MM.1S (cell line): ENCODE measurements at regions not wholly inside any gene's neighbourhood (a gene's known extent, or its start where the extent isn't known, plus 50 kb on each side); places are given as distances from the start of the nearest gene placed in this dataset.

ENCODE experiments used
- DNase-seq: peaks from one replicate; pipeline ENCODE4 v3.0.0-alpha.2; 2015
- H2AFZ ChIP-seq: fragments of 300-600 bp; sonication (generic); 2 replicates; pipeline ENCODE4 v1.6.0; 2016; ENCODE audit warnings: antibody characterized with exemption, low read length
- H3F3A ChIP-seq: fragments of 300-600 bp; sonication (generic); 2 replicates; pipeline ENCODE4 v1.6.1; 2016; ENCODE audit warnings: mild to moderate bottlenecking, antibody characterized with exemption, low read length, moderate library complexity, mixed read lengths; ENCODE audit not compliant: insufficient read depth
- H3K27ac ChIP-seq: fragments of 300-600 bp; sonication (generic); 2 replicates; pipeline ENCODE4 v1.5.1; 2016; ENCODE audit warnings: mild to moderate bottlenecking, low read length
- H3K27me3 ChIP-seq: fragments of 300-600 bp; sonication (generic); replicated peaks from 2 replicates; pipeline ENCODE4 v1.6.0; 2016; ENCODE audit warnings: low read length; ENCODE audit not compliant: insufficient read depth
- H3K36me3 ChIP-seq: fragments of 300-600 bp; sonication (generic); replicated peaks from 2 replicates; pipeline ENCODE4 v1.6.1; 2016; ENCODE audit warnings: mild to moderate bottlenecking, low read length, mixed read lengths; ENCODE audit not compliant: insufficient read depth
- H3K4me1 ChIP-seq: fragments of 300-600 bp; sonication (generic); 2 replicates; pipeline ENCODE4 v1.6.1; 2016; ENCODE audit warnings: low read length, mixed read lengths
- H3K4me2 ChIP-seq: fragments of 300-600 bp; sonication (generic); 2 replicates; pipeline ENCODE4 v1.6.0; 2016; ENCODE audit warnings: low read depth, low read length
- H3K4me3 ChIP-seq: fragments of 300-600 bp; sonication (generic); 2 replicates; pipeline ENCODE4 v1.5.1; 2016; ENCODE audit warnings: low read length, mixed read lengths
- H3K79me2 ChIP-seq: fragments of 300-600 bp; sonication (generic); 2 replicates; pipeline ENCODE4 v1.6.1; 2016; ENCODE audit warnings: mixed run types, low read length, mixed read lengths
- H3K9ac ChIP-seq: fragments of 300-600 bp; sonication (generic); 2 replicates; pipeline ENCODE4 v1.6.1; 2016; ENCODE audit warnings: low read length, mixed read lengths
- H3K9me2 ChIP-seq: fragments of 300-600 bp; sonication (generic); replicated peaks from 2 replicates; pipeline ENCODE4 v1.6.1; 2016; ENCODE audit warnings: mild to moderate bottlenecking, low read length, mixed read lengths; ENCODE audit not compliant: insufficient read depth
- H3K9me3 ChIP-seq: fragments of 300-600 bp; sonication (generic); replicated peaks from 2 replicates; pipeline ENCODE4 v1.6.1; 2016; ENCODE audit warnings: mild to moderate bottlenecking, low read length, mixed read lengths; ENCODE audit not compliant: insufficient read depth
- H4K20me1 ChIP-seq: fragments of 300-600 bp; sonication (generic); 2 replicates; pipeline ENCODE4 v1.6.1; 2016; ENCODE audit warnings: mild to moderate bottlenecking, low read length, moderate library complexity, mixed read lengths; ENCODE audit not compliant: insufficient read depth
- EZH2 ChIP-seq: fragments of 300-600 bp; sonication (generic); optimal IDR thresholded peaks from 2 replicates; pipeline ENCODE3; 2017; ENCODE audit warnings: low read depth, mild to moderate bottlenecking, antibody characterized with exemption, low read length, mixed read lengths
- EZH2phosphoT487 ChIP-seq: fragments of 300-600 bp; sonication (generic); IDR thresholded peaks from 2 replicates; pipeline ENCODE4 v1.6.1; 2018; ENCODE audit warnings: antibody characterized with exemption, low read length
- TF ChIP-seq, protein P1 (sequence below): fragments of 300-600 bp; sonication (generic); IDR thresholded peaks from 2 replicates; pipeline ENCODE4 v1.5.1; 2016; ENCODE audit warnings: antibody characterized with exemption, low read length, mixed read lengths

DNA sequence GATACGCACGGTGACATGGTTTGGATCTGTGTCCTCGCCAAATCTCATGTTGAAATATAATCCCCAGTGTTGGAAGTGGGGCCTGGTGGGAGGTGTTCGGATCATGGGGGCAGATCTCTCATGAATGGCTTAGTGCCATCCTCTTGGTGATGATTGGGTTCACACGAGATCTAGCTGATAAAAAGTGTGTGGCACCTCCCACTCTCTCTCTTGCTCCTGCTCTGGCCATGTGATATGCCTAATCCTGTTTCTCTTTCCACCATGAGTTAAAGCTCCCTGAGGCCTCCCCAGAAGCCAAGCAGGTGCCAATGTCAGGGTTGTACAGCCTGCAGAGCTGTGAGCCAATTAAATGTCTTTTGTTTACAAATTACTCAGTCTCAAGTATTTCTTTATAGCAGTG, 303.1 kb upstream of the PLET1 start:
- Histone ChIP-seq H3K9me2 (no peaks in the 10 kb centered on the region), H3K9me3 (no peaks in the 10 kb centered on the region), H3K27ac (no peak overlapping the region), H4K20me1 (no peaks in the 10 kb centered on the region), H2AFZ (no peak overlapping the region), H3K27me3 (no peaks in the 10 kb centered on the region), H3K4me1 (no peaks in the 10 kb centered on the region), H3K9ac (no peak overlapping the region), H3K36me3 (no peaks in the 10 kb centered on the region), H3K4me3 (no peak overlapping the region), H3K4me2 (no peak overlapping the region), H3F3A (no peaks in the 10 kb centered on the region), H3K79me2 (no peaks in the 10 kb centered on the region)
- DNase-seq, result no peak
- TF ChIP-seq, protein P1, sequence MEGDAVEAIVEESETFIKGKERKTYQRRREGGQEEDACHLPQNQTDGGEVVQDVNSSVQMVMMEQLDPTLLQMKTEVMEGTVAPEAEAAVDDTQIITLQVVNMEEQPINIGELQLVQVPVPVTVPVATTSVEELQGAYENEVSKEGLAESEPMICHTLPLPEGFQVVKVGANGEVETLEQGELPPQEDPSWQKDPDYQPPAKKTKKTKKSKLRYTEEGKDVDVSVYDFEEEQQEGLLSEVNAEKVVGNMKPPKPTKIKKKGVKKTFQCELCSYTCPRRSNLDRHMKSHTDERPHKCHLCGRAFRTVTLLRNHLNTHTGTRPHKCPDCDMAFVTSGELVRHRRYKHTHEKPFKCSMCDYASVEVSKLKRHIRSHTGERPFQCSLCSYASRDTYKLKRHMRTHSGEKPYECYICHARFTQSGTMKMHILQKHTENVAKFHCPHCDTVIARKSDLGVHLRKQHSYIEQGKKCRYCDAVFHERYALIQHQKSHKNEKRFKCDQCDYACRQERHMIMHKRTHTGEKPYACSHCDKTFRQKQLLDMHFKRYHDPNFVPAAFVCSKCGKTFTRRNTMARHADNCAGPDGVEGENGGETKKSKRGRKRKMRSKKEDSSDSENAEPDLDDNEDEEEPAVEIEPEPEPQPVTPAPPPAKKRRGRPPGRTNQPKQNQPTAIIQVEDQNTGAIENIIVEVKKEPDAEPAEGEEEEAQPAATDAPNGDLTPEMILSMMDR, result no peak
- no peak for TF ChIP-seq EZH2phosphoT487
- no peak for TF ChIP-seq EZH2

DNA sequence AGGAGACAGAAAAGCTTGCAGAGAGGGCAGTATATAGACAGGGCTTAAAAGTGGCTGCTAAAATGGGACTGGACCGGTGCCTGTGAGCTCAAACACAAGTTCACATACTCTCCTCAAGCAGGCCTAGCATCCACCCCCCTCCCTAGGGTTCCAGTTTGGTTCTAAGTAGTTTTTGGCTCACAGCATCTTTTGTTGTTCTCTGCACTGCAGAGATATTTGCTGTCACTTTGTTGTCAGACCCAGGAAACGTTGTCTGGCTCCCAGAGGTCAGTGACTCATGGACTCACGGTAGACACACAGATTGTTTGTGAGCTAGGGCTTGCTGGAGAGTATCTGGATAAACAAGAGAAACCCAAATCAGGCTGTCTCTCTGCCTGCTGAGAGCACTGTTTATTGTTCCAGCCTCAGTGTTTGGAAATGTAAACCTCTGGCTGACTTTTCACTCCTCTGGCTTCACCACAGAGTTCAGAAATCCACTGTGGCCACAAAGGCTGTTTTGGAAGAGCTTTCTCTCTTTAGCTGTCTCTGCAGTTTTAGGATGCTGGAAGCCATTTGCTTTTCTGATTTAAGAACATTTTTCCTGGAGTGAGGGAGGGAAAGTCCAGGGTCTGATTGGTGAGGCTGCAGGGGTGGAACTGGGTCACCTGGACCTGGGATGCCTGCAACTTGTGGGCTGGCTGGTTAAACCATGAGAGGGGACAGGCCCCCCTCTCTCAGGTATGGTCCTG, 303.7 kb upstream of the PLET1 start:
- no peak for DNase-seq
- no peak overlapping the region for H3K4me2 ChIP-seq

DNA sequence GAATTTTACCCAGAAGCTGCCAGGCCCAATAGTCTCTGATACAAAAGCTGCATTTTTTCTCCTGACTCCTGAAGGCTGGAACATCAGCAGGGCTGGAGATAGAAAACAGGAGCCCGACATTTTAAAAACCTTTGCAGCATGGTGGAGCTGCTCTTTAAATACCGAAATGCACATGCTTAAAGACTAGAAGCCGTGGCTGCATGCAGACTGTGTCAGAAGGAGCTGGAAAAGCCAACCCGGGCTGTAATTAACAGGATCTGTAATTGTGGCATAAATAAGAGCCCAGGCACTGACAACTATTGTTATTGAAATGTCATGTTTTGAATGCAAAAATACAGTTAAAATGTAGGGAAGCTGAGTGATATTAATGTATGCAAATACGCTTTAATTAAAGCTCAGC, 304.9 kb upstream of the PLET1 start:
- Histone ChIP-seq H2AFZ (no peak overlapping the region), H3K36me3 (no peaks in the 10 kb centered on the region), H3K79me2 (no peaks in the 10 kb centered on the region), H3K4me2 (no peak overlapping the region), H3K27me3 (no peaks in the 10 kb centered on the region), H3K9me3 (no peaks in the 10 kb centered on the region), H3K9me2 (no peaks in the 10 kb centered on the region), H3K4me1 (peaks cover 8% of the 10 kb centered on the region; the same call in 1 of the 2 replicates), H3F3A (no peaks in the 10 kb centered on the region), H4K20me1 (no peaks in the 10 kb centered on the region), H3K9ac (no peak overlapping the region), H3K27ac (no peak overlapping the region), H3K4me3 (no peak overlapping the region)
- no peak for DNase-seq
- TF ChIP-seq EZH2 (no peak), EZH2phosphoT487 (no peak)

More for the DNA sequence above, 303.7 kb upstream of the PLET1 start:
- no peaks in the 10 kb centered on the region for H3K36me3 ChIP-seq
- H3K9me3 ChIP-seq, result no peaks in the 10 kb centered on the region
- no peaks in the 10 kb centered on the region for H4K20me1 ChIP-seq
- no peak overlapping the region for H2AFZ ChIP-seq
- H3K9ac ChIP-seq, result no peak overlapping the region
- no peak overlapping the region for H3K4me3 ChIP-seq
- peaks cover 5% of the 10 kb centered on the region; the same call in 1 of the 2 replicates for H3K4me1 ChIP-seq
- no peak for TF ChIP-seq EZH2
- TF ChIP-seq, protein P1, result no peak
- TF ChIP-seq EZH2phosphoT487, result no peak
- no peaks in the 10 kb centered on the region for H3K27me3 ChIP-seq
- no peak overlapping the region for H3K27ac ChIP-seq
- H3K79me2 ChIP-seq, result no peaks in the 10 kb centered on the region
- no peaks in the 10 kb centered on the region for H3F3A ChIP-seq
- no peaks in the 10 kb centered on the region for H3K9me2 ChIP-seq

DNA sequence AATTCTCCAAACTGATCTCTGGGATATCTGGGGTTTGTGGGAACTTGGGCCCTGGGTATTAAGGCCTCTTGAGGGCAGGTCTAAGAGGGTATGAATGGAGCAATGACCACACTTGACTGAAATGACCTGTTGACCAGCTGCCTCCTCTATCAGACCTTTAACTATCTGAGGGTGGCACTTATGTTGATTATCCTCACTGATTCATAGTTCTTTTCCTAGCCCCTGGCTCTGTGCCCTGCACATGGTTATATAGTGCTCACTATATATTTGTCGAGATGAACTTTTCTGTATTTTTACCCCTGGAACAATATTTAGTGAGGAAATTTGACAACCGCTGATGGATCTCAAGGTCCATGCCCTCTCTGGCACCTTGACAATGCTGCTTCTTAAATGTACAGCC, 305.5 kb upstream of the PLET1 start:
- TF ChIP-seq, protein P1, result no peak
- TF ChIP-seq EZH2 (no peak), EZH2phosphoT487 (no peak)
- DNase-seq, result no peak
- Histone ChIP-seq H3K27me3 (no peaks in the 10 kb centered on the region), H4K20me1 (no peaks in the 10 kb centered on the region), H3K79me2 (no peaks in the 10 kb centered on the region), H3K4me3 (no peak overlapping the region), H3K4me2 (no peak overlapping the region), H3K9ac (no peak overlapping the region), H3F3A (no peaks in the 10 kb centered on the region), H3K4me1 (peaks cover 8% of the 10 kb centered on the region; the same call in 1 of the 2 replicates), H3K9me2 (no peaks in the 10 kb centered on the region), H2AFZ (no peak overlapping the region), H3K36me3 (no peaks in the 10 kb centered on the region), H3K9me3 (no peaks in the 10 kb centered on the region), H3K27ac (no peak overlapping the region)
